GM19397 (cell line): ENCODE measurements at regions not wholly inside any gene's neighbourhood (a gene's known extent, or its start where the extent isn't known, plus 50 kb on each side); places are given as distances from the start of the nearest gene placed in this dataset.
"Not testable (repeated sequence)": the region's sequence is repeated elsewhere in the genome, so short reads cannot be mapped to it uniquely, and the experiment has no call there.

ENCODE experiments used
- ATAC-seq: cut with Tn5 transposase; IDR thresholded peaks from one replicate; pipeline ENCODE4 v1.9.1; 2021; ENCODE audit warnings: mild to moderate bottlenecking, moderate library complexity; ENCODE audit not compliant: unreplicated experiment

DNA sequence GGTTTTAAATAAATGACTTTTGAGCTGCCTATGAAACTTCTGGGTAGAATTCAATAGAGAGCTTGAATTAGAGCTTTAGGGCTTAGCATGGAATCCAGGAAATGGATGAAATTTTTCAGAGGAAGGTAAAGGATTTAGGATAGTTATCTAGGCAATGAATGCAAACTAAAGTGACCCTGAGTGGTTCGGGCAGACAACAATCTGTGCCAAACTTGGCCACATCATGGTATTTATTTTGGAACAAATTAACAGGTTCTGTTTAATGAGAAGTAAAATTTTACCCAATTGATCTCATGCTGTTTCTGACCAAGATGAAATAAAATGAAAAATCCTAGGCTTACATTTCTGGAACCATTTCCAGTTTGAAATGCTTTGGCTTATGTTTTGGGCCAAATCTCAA lies 934.4 kb downstream of the MAT2B start:
- no peak for ATAC-seq

DNA sequence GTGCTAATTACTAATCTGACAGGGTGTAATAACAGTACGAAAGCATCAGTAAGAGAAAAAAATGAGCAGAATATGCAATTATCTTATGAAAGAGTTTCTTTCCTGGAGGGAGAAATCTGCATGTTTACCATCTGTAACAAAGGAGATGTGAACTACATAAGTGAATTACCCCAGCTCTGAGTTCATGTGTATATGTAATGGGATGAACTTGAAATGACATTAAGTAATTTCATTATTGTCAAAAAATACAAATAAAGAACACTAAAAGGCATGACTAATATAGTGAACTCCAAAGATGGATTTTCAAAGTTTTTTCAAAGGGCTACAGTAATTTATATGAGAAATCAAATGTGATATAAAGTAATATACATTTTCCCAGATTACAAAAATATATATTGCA lies 944.0 kb downstream of the MAT2B start:
- ATAC-seq: no peak

GRCh38 chr5:164466033-164466432 lies 960.6 kb downstream of the MAT2B start:
- no peak for ATAC-seq

GRCh38 chr5:164470312-164470711 lies 964.9 kb downstream of the MAT2B start:
- ATAC-seq: no peak

- no peak for ATAC-seq
Observed at GRCh38 chr5:164472165-164472564, 966.7 kb downstream of the MAT2B start.

DNA sequence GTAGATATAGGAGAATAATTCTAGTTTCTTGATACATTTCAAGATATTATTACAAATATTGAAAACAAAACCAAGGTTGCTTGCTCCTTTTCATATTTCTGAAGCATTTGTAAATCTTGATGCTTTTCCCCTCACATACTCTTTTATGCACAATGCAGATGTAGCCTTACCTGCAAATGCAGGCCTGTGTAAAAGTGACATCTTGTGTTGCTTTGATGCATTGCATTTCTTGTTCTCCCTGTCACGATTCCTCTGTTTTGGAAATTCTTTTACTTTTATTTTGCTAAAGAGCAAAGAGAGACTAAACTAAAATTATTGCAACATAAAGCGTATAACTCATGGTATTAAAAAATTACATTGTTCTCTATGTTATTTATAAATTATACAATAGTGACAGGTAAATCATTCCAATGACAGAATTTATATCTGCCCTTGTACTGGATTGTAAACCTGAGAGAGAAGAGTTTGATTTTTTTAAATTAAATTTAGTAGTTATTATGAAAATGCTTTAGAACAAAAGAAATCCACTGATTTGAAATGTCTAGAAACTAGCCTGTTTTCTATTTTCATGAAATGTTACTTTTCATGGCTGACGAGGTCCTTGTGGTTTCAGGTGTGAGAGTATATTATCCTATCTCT lies 970.0 kb downstream of the MAT2B start:
- no peak for ATAC-seq

DNA sequence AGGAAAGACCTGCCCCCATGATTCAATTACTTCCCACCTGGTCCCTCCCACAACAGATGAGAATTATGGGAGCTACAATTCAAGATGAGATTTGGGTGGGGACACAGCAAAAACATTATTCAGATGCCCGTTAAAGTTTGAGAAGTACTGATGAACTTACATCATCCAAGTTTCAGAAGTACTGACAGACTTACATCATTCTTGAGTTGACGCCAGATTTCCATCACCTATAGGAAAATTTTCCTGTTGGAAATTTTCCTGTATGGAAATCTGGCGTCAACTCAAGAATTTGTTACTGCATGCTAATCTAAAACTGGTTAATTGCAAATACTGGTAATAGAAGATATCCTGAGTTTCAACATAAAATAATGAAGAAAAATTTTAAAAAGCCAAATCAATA lies 975.9 kb downstream of the MAT2B start:
- no peak for ATAC-seq

GRCh38 chr5:164482351-164482750 lies 976.9 kb downstream of the MAT2B start:
- no peak for ATAC-seq

DNA sequence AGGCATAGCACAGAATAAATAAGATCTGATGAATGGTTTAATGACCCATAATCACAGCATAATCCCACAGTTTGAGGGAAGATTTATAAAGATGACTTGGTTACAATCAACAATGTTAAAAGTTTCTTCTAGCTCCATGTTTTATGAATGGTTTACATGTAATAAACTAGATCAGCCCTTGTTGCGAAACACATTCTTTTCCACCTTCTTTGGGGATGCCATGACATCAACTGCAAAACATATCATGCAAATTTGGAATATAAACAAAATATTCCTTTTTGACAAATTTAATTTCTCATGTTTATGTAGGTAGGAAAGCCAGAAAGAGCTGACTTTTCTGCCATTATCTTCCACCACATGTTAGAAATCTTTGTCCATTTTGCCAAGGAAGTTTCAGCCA lies 979.5 kb downstream of the MAT2B start:
- ATAC-seq: no peak

DNA sequence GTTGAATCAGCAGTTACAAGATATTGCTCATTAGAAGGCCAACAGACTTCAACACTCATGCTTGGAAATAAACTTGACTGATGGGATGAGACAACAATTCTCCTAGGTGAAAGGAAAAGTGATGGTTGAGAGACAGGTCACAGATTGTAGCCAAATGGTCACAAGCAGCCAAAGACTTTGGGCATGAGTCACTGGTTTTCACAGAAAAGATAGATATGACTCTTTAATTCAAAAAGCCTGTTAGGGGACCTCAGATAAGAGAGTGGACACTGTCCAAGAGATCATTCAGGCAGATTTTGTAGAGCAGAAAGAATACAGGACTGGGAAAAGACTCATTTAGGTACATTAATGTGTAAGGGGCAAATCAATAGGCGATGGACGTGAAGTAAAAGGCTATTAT lies 982.5 kb downstream of the MAT2B start:
- no peak for ATAC-seq

GRCh38 chr5:164497311-164498064 lies 992.1 kb downstream of the MAT2B start:
- ATAC-seq: no peak

DNA sequence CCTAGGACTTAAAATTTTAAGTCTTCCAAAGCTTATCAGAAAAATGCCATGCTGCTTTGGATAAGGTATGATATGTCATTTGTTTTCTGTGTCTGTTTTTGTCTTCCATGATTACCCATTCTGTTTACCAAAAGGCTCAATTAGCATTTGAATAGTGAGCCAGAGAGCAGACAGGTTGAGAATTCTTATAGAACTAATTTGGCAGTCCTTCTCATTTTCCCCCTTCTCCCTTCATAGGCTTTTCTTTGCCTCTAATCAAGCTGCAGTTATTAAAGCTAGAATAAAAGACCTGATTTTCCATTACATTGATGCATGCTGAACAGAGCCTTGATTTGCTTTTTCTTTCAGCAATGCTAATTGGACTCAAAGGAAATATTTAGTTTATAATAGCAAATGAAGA lies 993.0 kb downstream of the MAT2B start:
- ATAC-seq: no peak

- ATAC-seq: no peak
Observed at GRCh38 chr5:164500856-164501255, 995.4 kb downstream of the MAT2B start.

- ATAC-seq: no peak
Observed at GRCh38 chr5:164501344-164501743, 995.9 kb downstream of the MAT2B start.

- ATAC-seq: peak; percentile 61
Observed at GRCh38 chr5:164504141-164504772, 998.8 kb downstream of the MAT2B start.

DNA sequence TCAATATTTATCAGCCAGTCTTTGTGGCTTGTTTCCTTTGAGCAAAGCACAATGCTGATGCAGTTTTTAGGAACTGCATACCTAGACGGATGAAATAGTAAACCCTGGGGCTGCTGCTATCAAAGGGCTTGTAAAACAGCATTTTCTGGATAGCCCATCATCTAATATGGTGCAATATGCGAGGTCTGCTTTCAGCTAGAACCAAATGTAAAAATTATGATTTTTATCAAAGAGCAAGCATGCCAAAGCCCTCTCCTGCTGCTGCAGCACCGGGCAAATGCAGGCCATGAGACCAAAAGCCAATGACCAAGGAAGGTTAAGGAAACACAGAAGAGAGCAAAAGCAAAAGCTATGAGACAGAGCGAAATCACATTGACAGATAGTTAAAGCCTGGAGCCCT lies 1000.4 kb downstream of the MAT2B start:
- ATAC-seq: no peak

DNA sequence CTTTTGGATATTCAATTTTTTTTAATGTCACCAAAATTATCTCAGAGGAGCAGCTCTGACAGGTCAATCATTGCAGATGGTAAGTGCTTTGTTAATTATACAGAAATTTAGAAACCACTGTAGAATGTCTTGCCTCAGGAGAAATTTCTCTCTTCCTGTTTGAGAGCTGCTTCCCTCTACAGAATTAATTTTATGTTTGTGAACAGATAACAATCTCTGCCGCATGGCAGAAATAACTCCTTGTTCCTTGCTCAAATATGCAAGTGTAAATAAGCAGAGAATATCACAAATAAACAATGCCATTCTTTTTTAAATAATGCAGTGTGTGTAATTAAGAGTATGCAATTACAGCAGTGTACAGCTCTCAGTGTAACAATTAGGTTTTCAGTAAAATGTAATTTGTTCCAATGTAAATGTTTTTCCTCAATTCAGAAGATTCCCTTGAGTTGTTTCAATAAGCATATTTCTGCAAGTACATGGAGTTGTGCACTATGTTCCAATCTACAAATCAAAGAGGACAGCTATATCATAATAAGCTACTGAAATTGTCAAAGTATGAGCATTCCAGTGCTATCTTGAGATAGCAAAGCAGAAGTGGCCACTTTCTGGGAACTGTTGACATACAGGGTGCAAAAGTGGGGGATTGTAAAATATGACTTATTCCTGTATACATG lies 1012.8 kb downstream of the MAT2B start:
- no peak for ATAC-seq

DNA sequence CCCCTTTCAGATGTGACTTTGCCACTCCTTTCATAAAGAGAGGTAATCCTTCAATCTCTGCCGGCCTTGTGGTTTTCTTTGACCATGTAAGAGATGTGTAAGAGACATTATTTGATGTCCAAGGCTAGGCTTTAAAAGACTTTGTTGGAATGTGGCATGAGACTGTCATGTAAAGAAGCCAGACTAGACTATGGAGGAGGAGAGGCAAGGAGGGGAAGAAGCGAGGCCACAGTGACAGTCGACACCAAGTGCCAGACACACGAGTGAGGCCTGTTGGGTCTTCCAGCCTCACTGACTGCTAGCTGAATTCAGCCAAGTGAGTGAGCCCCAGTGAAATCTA lies 1013.3 kb downstream of the MAT2B start:
- no peak for ATAC-seq

DNA sequence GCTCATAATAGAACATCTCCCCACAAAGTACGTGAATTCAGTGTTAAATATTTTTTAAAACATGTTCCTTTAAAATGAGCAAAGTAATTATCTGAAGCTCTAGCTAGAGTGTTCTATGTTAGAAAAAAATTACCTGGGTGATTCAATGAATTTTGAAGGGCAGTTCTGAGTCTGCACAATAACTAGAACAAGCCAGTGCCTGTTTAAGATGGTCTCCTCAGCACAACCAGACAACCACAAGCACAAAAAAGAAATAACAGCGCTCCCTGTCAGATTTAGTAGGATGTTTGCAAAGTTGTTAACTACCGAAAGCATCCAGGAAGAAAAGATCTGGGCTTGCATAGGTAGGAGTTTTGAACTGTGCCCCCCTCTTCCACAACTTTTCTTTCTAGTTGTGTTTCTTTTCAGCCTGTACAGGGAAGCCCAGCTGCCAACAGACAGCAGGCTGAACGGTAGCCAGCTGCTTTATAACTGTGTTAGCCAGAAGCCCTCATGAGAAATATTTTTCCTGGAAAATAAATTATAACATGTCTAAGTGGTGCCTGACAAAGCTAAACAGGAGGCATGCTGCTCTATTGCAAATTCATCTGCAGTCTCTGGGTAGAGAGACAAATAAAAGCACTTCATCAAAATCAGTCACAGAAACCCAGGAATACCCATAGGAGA lies 1026.9 kb downstream of the MAT2B start:
- ATAC-seq: no peak

- ATAC-seq: not testable (repeated sequence)
Observed at GRCh38 chr5:164533426-164533825, 1028.0 kb downstream of the MAT2B start.

DNA sequence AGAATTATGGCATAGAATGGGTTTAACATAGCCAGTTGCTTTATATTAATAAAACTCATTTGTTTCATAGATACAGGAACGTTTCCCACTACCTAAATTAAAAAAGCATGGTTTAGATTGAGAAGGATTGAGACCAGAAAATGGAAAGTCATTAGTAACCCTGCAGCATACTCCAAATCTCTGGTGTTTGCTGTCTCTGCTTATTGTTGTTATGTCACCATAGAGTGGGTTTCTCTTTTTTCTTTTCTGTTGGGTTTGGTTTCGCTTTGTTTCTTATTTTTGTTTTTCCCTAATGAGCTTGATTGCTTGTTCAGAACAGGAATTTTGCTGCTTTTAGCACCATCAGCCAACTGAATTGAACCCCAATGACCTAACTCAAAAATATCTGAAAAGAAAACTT lies 1034.8 kb downstream of the MAT2B start:
- ATAC-seq: no peak
